ENCODE measurements at regions not wholly inside any gene's neighbourhood (a gene's known extent, or its start where the extent isn't known, plus 50 kb on each side); places are given as distances from the start of the nearest gene placed in this dataset.
"Not testable (repeated sequence)": the region's sequence is repeated elsewhere in the genome, so short reads cannot be mapped to it uniquely, and the experiment has no call there.

- H3K4me3 ChIP-seq (ENCODE audit: low read length): no peak overlapping the region
- no peak for DNase-seq (ENCODE audit: low read depth)
- no peak for TF ChIP-seq CTCF (conservative IDR thresholded peaks at IDR 0.05; ENCODE audit: low read length)
Measured at GRCh38 chrX:40875476-40875875, 140.1 kb upstream of the MED14 start.

DNA sequence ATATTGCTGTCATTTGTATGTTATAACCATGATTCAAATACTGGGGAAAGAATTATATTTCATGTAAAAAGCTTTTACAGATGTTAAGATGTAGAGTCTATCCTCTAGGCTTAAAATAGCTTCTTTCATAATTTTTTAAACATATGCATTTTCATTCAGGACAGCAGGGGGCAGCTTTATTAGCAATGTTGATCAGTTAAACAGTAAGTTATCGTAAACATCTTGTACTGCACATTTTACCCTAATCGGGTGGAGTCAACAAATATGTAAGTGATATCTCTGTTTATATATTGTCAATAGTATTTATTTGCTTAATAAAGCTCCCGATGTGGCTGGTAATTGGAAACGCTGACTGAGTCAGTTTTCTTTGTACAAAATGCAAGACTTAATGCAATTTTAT, 142.5 kb upstream of the MED14 start:
- DNase-seq (ENCODE audit: low read depth): peak; percentile 31

GRCh38 chrX:40878766-40879165, 143.4 kb upstream of the MED14 start:
- no peak for DNase-seq (ENCODE audit: low read depth)
- H3K4me3 ChIP-seq (ENCODE audit: low read length): no peak overlapping the region
- TF ChIP-seq CTCF (conservative IDR thresholded peaks at IDR 0.05; ENCODE audit: low read length): no peak

More for the DNA sequence above, 142.5 kb upstream of the MED14 start:
- no peak overlapping the region for H3K4me3 ChIP-seq (ENCODE audit: low read length)
- TF ChIP-seq CTCF (conservative IDR thresholded peaks at IDR 0.05; ENCODE audit: low read length): peak; percentile 52

- H3K4me3 ChIP-seq (ENCODE audit: low read length); DNase-seq (ENCODE audit: low read depth): not testable (repeated sequence)
Measured at GRCh38 chrX:40879172-40879571, 143.8 kb upstream of the MED14 start.

DNA sequence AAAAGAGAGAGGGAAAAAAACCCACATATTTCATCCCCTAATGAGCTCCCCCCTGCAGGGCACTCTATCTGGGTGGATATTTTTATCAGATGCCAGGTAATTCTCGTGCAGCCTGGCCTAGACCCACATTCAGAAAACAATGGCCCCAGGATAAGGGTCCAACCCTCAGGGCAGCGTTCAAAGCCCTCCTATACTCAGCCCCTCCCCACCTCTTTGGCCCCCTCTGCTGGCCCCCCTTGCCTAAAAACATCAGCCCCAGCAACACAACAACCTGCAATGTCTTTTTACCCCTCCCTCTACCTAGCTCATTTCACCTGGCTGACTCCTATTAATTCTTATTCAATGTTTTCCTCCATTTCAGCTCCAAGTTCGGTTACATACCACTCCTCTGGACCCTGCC, 145.4 kb upstream of the MED14 start:
- no peak overlapping the region for H3K4me3 ChIP-seq (ENCODE audit: low read length)
- DNase-seq (ENCODE audit: low read depth): no peak
- TF ChIP-seq CTCF (conservative IDR thresholded peaks at IDR 0.05; ENCODE audit: low read length): no peak

DNA sequence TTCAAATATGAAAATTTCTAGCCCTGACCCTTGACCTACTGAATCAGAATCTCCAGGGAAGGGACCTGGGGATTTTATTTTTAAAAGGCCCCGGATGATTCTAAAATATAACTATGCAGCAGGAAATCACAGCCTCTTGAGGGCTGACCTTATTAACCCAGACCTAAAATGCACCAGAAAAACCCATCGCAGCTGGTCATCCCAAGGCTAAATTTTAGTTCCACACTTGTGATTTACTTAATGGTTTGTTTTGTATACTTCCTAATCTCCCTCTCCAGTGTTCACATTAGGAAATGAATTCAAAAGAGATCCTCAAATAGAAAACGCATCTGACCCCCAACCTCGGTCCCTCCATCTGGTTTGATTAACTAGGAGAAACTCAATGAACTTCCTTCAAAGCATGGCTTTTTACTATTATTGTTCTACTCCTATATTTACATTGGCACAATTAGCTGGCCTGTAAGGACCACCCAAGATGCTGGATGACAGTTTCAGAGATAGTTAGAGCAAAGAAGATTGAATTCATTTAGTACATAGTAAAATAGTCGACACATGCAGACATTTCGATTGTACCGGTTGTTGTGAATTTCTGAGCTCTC, 147.8 kb upstream of the MED14 start:
- no peak for DNase-seq (ENCODE audit: low read depth)
- no peak overlapping the region for H3K4me3 ChIP-seq (ENCODE audit: low read length)
- no peak for TF ChIP-seq CTCF (conservative IDR thresholded peaks at IDR 0.05; ENCODE audit: low read length)

- no peak for DNase-seq (ENCODE audit: low read depth)
- no peak for TF ChIP-seq CTCF (conservative IDR thresholded peaks at IDR 0.05; ENCODE audit: low read length)
Measured at GRCh38 chrX:40885989-40886388, 150.6 kb upstream of the MED14 start.

GRCh38 chrX:40887476-40887875, 152.1 kb upstream of the MED14 start:
- no peak overlapping the region for H3K4me3 ChIP-seq (ENCODE audit: low read length)
- DNase-seq (ENCODE audit: low read depth): peak; percentile 58
- no peak for TF ChIP-seq CTCF (conservative IDR thresholded peaks at IDR 0.05; ENCODE audit: low read length)

More at GRCh38 chrX:40885989-40886388, 150.6 kb upstream of the MED14 start:
- no peak overlapping the region for H3K4me3 ChIP-seq (ENCODE audit: low read length)
